C4-2B (cell line): ENCODE measurements at regions not wholly inside any gene's neighbourhood (a gene's known extent, or its start where the extent isn't known, plus 50 kb on each side); places are given as distances from the start of the nearest gene placed in this dataset.

Source experiments
- CTCF ChIP-seq: fragments of 450-650 bp; conservative IDR thresholded peaks from 2 replicates; pipeline ENCODE4 v1.5.1; 2017; ENCODE audit warnings: mild to moderate bottlenecking
- ZFX ChIP-seq: fragments of 450-650 bp; IDR thresholded peaks from 2 replicates; pipeline ENCODE4 v1.6.1; 2017

- TF ChIP-seq CTCF, result no peak
- TF ChIP-seq ZFX, result no peak
Measured at GRCh38 chr22:25380122-25380747, 160.8 kb downstream of the CRYBB2 start.
